ENCODE measurements at regions not wholly inside any gene's neighbourhood (a gene's known extent, or its start where the extent isn't known, plus 50 kb on each side); places are given as distances from the start of the nearest gene placed in this dataset.
"Not testable (repeated sequence)": the region's sequence is repeated elsewhere in the genome, so short reads cannot be mapped to it uniquely, and the experiment has no call there.

- H3K27ac ChIP-seq (ENCODE audit: low read depth, low read length), result no peak overlapping the region
These were observed 306.4 kb downstream of the NUF2 start for GRCh38 chr1:163628034-163628773.

GRCh38 chr1:163632269-163632668 is 310.5 kb downstream of the NUF2 start:
- Mint-ChIP-seq H3K9me3 (peaks cover 21 to 33% (median 31%) of the 10 kb centered on the region in 5 donors), H3K27ac (no peak overlapping the region), H3K4me3 (no peak overlapping the region), H3K27me3 (no peaks in the 10 kb centered on the region), H3K4me1 (no peaks in the 10 kb centered on the region), H3K36me3 (no peaks in the 10 kb centered on the region)
- no peak overlapping the region for H3K27ac ChIP-seq (ENCODE audit: low read depth, low read length)
- DNase-seq, result no peak
- POLR2A ChIA-PET, result no interaction called here
- CTCF ChIA-PET, result no interaction called here
- H3K4me1 ChIP-seq (ENCODE audit: insufficient read depth, low read length), result no peaks in the 10 kb centered on the region
- no peaks in the 10 kb centered on the region for H3K27me3 ChIP-seq (ENCODE audit: insufficient read depth, low read length, poor library complexity, severe bottlenecking)
- no peak overlapping the region for H3K4me3 ChIP-seq (ENCODE audit: low read length)
- no peaks in the 10 kb centered on the region for H3K36me3 ChIP-seq (ENCODE audit: insufficient read depth, low read length)
- peaks cover 5% of the 10 kb centered on the region for H3K9me3 ChIP-seq (ENCODE audit: low read length)

More at GRCh38 chr1:163628034-163628773, 306.4 kb downstream of the NUF2 start:
- no peaks in the 10 kb centered on the region for H3K36me3 ChIP-seq (ENCODE audit: insufficient read depth, low read length)
- H3K4me1 Mint-ChIP-seq, result no peaks in the 10 kb centered on the region
- CTCF ChIA-PET, result no interaction called here
- H3K9me3 Mint-ChIP-seq, result peaks cover 14 to 34% (median 24%) of the 10 kb centered on the region in 5 donors
- H3K4me3 Mint-ChIP-seq, result no peak overlapping the region
- peaks cover 5% of the 10 kb centered on the region for H3K9me3 ChIP-seq (ENCODE audit: low read length)
- no peaks in the 10 kb centered on the region for H3K27me3 Mint-ChIP-seq
- H3K36me3 Mint-ChIP-seq, result no peaks in the 10 kb centered on the region
- no peak overlapping the region for H3K27ac Mint-ChIP-seq
- no peak for DNase-seq
- POLR2A ChIA-PET, result no interaction called here
- no peaks in the 10 kb centered on the region for H3K4me1 ChIP-seq (ENCODE audit: insufficient read depth, low read length)
- H3K4me3 ChIP-seq (ENCODE audit: low read length), result no peak overlapping the region
- H3K27me3 ChIP-seq (ENCODE audit: insufficient read depth, low read length, poor library complexity, severe bottlenecking), result no peaks in the 10 kb centered on the region

GRCh38 chr1:163633366-163633765 is 311.6 kb downstream of the NUF2 start:
- no peak overlapping the region for H3K27ac ChIP-seq (ENCODE audit: low read depth, low read length)
- Mint-ChIP-seq H3K4me1 (no peaks in the 10 kb centered on the region), H3K4me3 (no peak overlapping the region), H3K36me3 (no peaks in the 10 kb centered on the region), H3K27me3 (no peaks in the 10 kb centered on the region), H3K9me3 (peaks cover 21 to 34% (median 33%) of the 10 kb centered on the region in 5 donors), H3K27ac (no peak overlapping the region)
- POLR2A ChIA-PET, result no interaction called here
- peaks cover 5% of the 10 kb centered on the region for H3K9me3 ChIP-seq (ENCODE audit: low read length)
- no peaks in the 10 kb centered on the region for H3K27me3 ChIP-seq (ENCODE audit: insufficient read depth, low read length, poor library complexity, severe bottlenecking)
- DNase-seq, result no peak
- CTCF ChIA-PET, result no interaction called here
- no peaks in the 10 kb centered on the region for H3K4me1 ChIP-seq (ENCODE audit: insufficient read depth, low read length)
- H3K4me3 ChIP-seq (ENCODE audit: low read length), result no peak overlapping the region
- no peaks in the 10 kb centered on the region for H3K36me3 ChIP-seq (ENCODE audit: insufficient read depth, low read length)

- H3K4me3 Mint-ChIP-seq; CTCF ChIA-PET; H3K4me1 Mint-ChIP-seq; H3K9me3 ChIP-seq (ENCODE audit: low read length); POLR2A ChIA-PET; H3K36me3 ChIP-seq (ENCODE audit: insufficient read depth, low read length); DNase-seq; H3K36me3 Mint-ChIP-seq; H3K27me3 Mint-ChIP-seq; H3K4me1 ChIP-seq (ENCODE audit: insufficient read depth, low read length); H3K4me3 ChIP-seq (ENCODE audit: low read length); H3K27me3 ChIP-seq (ENCODE audit: insufficient read depth, low read length, poor library complexity, severe bottlenecking); H3K27ac ChIP-seq (ENCODE audit: low read depth, low read length); H3K27ac Mint-ChIP-seq: not testable (repeated sequence)
- peaks cover 0 to 12% (median 8%) of the 10 kb centered on the region in 5 donors for H3K9me3 Mint-ChIP-seq
These were observed 323.9 kb downstream of the NUF2 start for GRCh38 chr1:163645676-163646075.

GRCh38 chr1:163650624-163651023 is 328.9 kb downstream of the NUF2 start:
- Mint-ChIP-seq H3K4me3 (no peak overlapping the region), H3K27me3 (peaks cover 0 to 2% of the 10 kb centered on the region in 2 donors), H3K9me3 (peaks cover 0 to 13% (median 8%) of the 10 kb centered on the region in 5 donors), H3K27ac (no peak overlapping the region), H3K4me1 (no peaks in the 10 kb centered on the region), H3K36me3 (no peaks in the 10 kb centered on the region)
- Histone ChIP-seq H3K27ac (ENCODE audit: low read depth, low read length) (no peak overlapping the region), H3K27me3 (ENCODE audit: insufficient read depth, low read length, poor library complexity, severe bottlenecking) (no peaks in the 10 kb centered on the region), H3K4me1 (ENCODE audit: insufficient read depth, low read length) (no peaks in the 10 kb centered on the region), H3K9me3 (ENCODE audit: low read length) (no peaks in the 10 kb centered on the region), H3K4me3 (ENCODE audit: low read length) (no peak overlapping the region), H3K36me3 (ENCODE audit: insufficient read depth, low read length) (no peaks in the 10 kb centered on the region)
- no peak for DNase-seq
- ChIA-PET CTCF (no interaction called here), POLR2A (no interaction called here)

GRCh38 chr1:163652441-163652840 is 330.7 kb downstream of the NUF2 start:
- Mint-ChIP-seq H3K9me3 (peaks cover 0 to 15% (median 4%) of the 10 kb centered on the region in 5 donors), H3K36me3 (no peaks in the 10 kb centered on the region), H3K4me3 (no peak overlapping the region), H3K27me3 (no peaks in the 10 kb centered on the region), H3K4me1 (no peaks in the 10 kb centered on the region), H3K27ac (no peak overlapping the region)
- DNase-seq, result no peak
- H3K4me1 ChIP-seq (ENCODE audit: insufficient read depth, low read length), result no peaks in the 10 kb centered on the region
- no peaks in the 10 kb centered on the region for H3K36me3 ChIP-seq (ENCODE audit: insufficient read depth, low read length)
- no peaks in the 10 kb centered on the region for H3K27me3 ChIP-seq (ENCODE audit: insufficient read depth, low read length, poor library complexity, severe bottlenecking)
- POLR2A ChIA-PET, result no interaction called here
- H3K9me3 ChIP-seq (ENCODE audit: low read length), result no peaks in the 10 kb centered on the region
- H3K27ac ChIP-seq (ENCODE audit: low read depth, low read length), result no peak overlapping the region
- H3K4me3 ChIP-seq (ENCODE audit: low read length), result no peak overlapping the region
- CTCF ChIA-PET, result no interaction called here

GRCh38 chr1:163655565-163655964 is 333.8 kb downstream of the NUF2 start:
- Mint-ChIP-seq H3K9me3 (peaks cover 3 to 11% (median 3%) of the 10 kb centered on the region in 5 donors), H3K4me3 (no peak overlapping the region), H3K27me3 (no peaks in the 10 kb centered on the region), H3K36me3 (no peaks in the 10 kb centered on the region), H3K4me1 (no peaks in the 10 kb centered on the region), H3K27ac (no peak overlapping the region)
- ChIA-PET CTCF (no interaction called here), POLR2A (no interaction called here)
- Histone ChIP-seq H3K4me3 (ENCODE audit: low read length) (no peak overlapping the region), H3K27me3 (ENCODE audit: insufficient read depth, low read length, poor library complexity, severe bottlenecking) (no peaks in the 10 kb centered on the region), H3K9me3 (ENCODE audit: low read length) (no peaks in the 10 kb centered on the region), H3K27ac (ENCODE audit: low read depth, low read length) (no peak overlapping the region), H3K36me3 (ENCODE audit: insufficient read depth, low read length) (no peaks in the 10 kb centered on the region), H3K4me1 (ENCODE audit: insufficient read depth, low read length) (no peaks in the 10 kb centered on the region)
- DNase-seq, result no peak

- Mint-ChIP-seq H3K36me3 (no peaks in the 10 kb centered on the region), H3K27ac (peak overlapping the region in 1 of 8 donors; percentile 69)
These were observed 334.5 kb downstream of the NUF2 start for GRCh38 chr1:163656095-163656759.

More at GRCh38 chr1:163656095-163656759, 334.5 kb downstream of the NUF2 start:
- no peak for DNase-seq
- Histone ChIP-seq H3K36me3 (ENCODE audit: insufficient read depth, low read length) (no peaks in the 10 kb centered on the region), H3K4me1 (ENCODE audit: insufficient read depth, low read length) (no peaks in the 10 kb centered on the region), H3K4me3 (ENCODE audit: low read length) (no peak overlapping the region), H3K9me3 (ENCODE audit: low read length) (no peaks in the 10 kb centered on the region), H3K27ac (ENCODE audit: low read depth, low read length) (no peak overlapping the region), H3K27me3 (ENCODE audit: insufficient read depth, low read length, poor library complexity, severe bottlenecking) (no peaks in the 10 kb centered on the region)
- H3K9me3 Mint-ChIP-seq, result peaks cover 2 to 11% (median 3%) of the 10 kb centered on the region in 5 donors
- CTCF ChIA-PET, result no interaction called here
- POLR2A ChIA-PET, result no interaction called here
- no peaks in the 10 kb centered on the region for H3K27me3 Mint-ChIP-seq
- H3K4me3 Mint-ChIP-seq, result no peak overlapping the region
- H3K4me1 Mint-ChIP-seq, result no peaks in the 10 kb centered on the region

All from CD8-positive, alpha-beta memory T cell (primary cell).